ENCODE measurements at regions not wholly inside any gene's neighbourhood (a gene's known extent, or its start where the extent isn't known, plus 50 kb on each side); places are given as distances from the start of the nearest gene placed in this dataset.

DNA sequence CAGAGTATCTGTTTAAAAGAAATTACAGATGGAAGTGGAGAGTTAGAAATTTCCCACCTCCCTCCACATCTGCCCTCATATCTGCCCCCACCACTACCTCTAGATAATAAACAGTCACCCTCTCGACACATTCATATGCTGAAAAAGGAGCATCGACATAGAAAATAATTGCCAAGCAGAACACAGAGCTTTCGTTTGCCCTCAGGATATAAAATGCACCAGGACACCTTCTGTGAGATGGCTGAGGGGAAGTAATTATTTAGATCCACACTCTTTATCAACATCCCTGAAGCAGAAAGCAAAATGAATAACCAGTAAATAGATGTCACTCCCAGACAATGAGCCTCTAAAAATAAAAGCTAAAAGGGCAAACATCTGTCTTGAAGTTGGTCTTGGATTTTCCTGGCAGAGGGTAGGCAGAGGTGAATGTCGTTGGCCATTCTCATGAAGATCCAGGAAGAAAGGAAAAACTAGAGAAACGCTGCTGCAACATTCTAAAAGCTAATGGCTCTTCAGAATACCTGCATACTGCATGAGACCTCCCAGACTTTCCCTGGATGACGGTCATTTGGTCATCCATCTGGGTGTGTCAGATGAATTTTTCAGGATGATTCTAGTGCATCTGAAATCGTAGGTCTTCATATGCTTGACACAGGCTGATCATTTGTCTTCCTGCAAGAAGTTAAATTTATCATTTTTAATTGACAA, 527.5 kb downstream of the RFC3 start:
- Histone ChIP-seq H3K4me3 (ENCODE audit: insufficient read depth, low read depth, low read length) (no peak overlapping the region), H2AK5ac (ENCODE audit: low read depth, low read length) (no peak overlapping the region), H3K9ac (ENCODE audit: low read depth, low read length) (no peak overlapping the region), H3K4me1 (ENCODE audit: control insufficient read depth, insufficient read depth, low read length) (peaks cover 2% of the 10 kb centered on the region; the same call in 1 of the 2 replicates), H3K23ac (ENCODE audit: low read depth, low read length) (no peak overlapping the region), H2BK20ac (ENCODE audit: low read depth, low read length) (no peak overlapping the region), H4K91ac (ENCODE audit: insufficient read depth, low read depth, low read length) (no peak overlapping the region), H3K36me3 (ENCODE audit: control insufficient read depth, insufficient read depth, low read length) (no peaks in the 10 kb centered on the region), H2AK9ac (replicated peaks; ENCODE audit: low read depth, low read length, poor library complexity) (no peak overlapping the region), H2BK5ac (ENCODE audit: low read depth, low read length, poor library complexity, severe bottlenecking) (no peak overlapping the region), H3K56ac (ENCODE audit: extremely low read depth, insufficient read depth, low read length) (no peak overlapping the region), H3K18ac (ENCODE audit: low read depth, low read length) (no peak overlapping the region), H3K4ac (ENCODE audit: low read depth, low read length) (no peak overlapping the region), H2AFZ (replicated peaks; ENCODE audit: low read length, poor library complexity) (no peak overlapping the region), H3K27ac (ENCODE audit: insufficient read depth, low read length) (no peak overlapping the region), H4K8ac (ENCODE audit: low read depth in 2 of 2, low read length in 2 of 2) (no peak overlapping the region), H2BK15ac (ENCODE audit: low read depth, low read length) (no peak overlapping the region), H2BK120ac (ENCODE audit: low read depth, low read length) (no peak overlapping the region), H4K5ac (ENCODE audit: low read depth, low read length) (no peak overlapping the region), H3K79me1 (ENCODE audit: low read depth in 1 of 2, low read length in 2 of 2) (no peaks in the 10 kb centered on the region), H3K9me1 (ENCODE audit: insufficient read depth, low read length) (peaks cover 5% of the 10 kb centered on the region), H3K27me3 (ENCODE audit: control insufficient read depth, insufficient read depth, low read length) (peaks cover 3% of the 10 kb centered on the region; the same call in 1 of the 2 replicates), H3K4me2 (ENCODE audit: low read depth, low read length) (no peak overlapping the region), H4K20me1 (ENCODE audit: insufficient read depth, low read length) (peaks cover 3% of the 10 kb centered on the region; the same call in 1 of the 2 replicates), H3K14ac (replicated peaks; ENCODE audit: low read depth, low read length) (no peak overlapping the region), H3K9me3 (ENCODE audit: control insufficient read depth, insufficient read depth, low read length) (no peaks in the 10 kb centered on the region)
- ATAC-seq (ENCODE audit: low read depth) (no peak), DNase-seq (no peak)
- TF ChIP-seq CHD1 (IDR thresholded peaks at IDR 0.05; ENCODE audit: low read depth, low read length): no peak
- TF ChIP-seq NFE2L2 (IDR thresholded peaks at IDR 0.05; ENCODE audit: low read depth, low read length): no peak
- TF ChIP-seq RFX5 (IDR thresholded peaks at IDR 0.05; ENCODE audit: low read depth, low read length): no peak
- TF ChIP-seq, protein P1, sequence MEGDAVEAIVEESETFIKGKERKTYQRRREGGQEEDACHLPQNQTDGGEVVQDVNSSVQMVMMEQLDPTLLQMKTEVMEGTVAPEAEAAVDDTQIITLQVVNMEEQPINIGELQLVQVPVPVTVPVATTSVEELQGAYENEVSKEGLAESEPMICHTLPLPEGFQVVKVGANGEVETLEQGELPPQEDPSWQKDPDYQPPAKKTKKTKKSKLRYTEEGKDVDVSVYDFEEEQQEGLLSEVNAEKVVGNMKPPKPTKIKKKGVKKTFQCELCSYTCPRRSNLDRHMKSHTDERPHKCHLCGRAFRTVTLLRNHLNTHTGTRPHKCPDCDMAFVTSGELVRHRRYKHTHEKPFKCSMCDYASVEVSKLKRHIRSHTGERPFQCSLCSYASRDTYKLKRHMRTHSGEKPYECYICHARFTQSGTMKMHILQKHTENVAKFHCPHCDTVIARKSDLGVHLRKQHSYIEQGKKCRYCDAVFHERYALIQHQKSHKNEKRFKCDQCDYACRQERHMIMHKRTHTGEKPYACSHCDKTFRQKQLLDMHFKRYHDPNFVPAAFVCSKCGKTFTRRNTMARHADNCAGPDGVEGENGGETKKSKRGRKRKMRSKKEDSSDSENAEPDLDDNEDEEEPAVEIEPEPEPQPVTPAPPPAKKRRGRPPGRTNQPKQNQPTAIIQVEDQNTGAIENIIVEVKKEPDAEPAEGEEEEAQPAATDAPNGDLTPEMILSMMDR (conservative IDR thresholded peaks at IDR 0.05; ENCODE audit: low read depth, low read length): no peak
- no peak for TF ChIP-seq CEBPB (IDR thresholded peaks at IDR 0.05; ENCODE audit: low read depth, low read length)
- no peak for TF ChIP-seq POLR2A (IDR thresholded peaks at IDR 0.05; ENCODE audit: low read depth, low read length)
- TF ChIP-seq BHLHE40 (IDR thresholded peaks at IDR 0.05; ENCODE audit: low read depth, low read length): no peak
- TF ChIP-seq, protein P2, sequence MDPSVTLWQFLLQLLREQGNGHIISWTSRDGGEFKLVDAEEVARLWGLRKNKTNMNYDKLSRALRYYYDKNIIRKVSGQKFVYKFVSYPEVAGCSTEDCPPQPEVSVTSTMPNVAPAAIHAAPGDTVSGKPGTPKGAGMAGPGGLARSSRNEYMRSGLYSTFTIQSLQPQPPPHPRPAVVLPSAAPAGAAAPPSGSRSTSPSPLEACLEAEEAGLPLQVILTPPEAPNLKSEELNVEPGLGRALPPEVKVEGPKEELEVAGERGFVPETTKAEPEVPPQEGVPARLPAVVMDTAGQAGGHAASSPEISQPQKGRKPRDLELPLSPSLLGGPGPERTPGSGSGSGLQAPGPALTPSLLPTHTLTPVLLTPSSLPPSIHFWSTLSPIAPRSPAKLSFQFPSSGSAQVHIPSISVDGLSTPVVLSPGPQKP (IDR thresholded peaks at IDR 0.05; ENCODE audit: borderline replicate concordance, low read depth, low read length): no peak
- TF ChIP-seq, protein P3, sequence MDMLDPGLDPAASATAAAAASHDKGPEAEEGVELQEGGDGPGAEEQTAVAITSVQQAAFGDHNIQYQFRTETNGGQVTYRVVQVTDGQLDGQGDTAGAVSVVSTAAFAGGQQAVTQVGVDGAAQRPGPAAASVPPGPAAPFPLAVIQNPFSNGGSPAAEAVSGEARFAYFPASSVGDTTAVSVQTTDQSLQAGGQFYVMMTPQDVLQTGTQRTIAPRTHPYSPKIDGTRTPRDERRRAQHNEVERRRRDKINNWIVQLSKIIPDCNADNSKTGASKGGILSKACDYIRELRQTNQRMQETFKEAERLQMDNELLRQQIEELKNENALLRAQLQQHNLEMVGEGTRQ (IDR thresholded peaks at IDR 0.05; ENCODE audit: low read depth, low read length): no peak
- no peak for TF ChIP-seq RAD21 (IDR thresholded peaks at IDR 0.05; ENCODE audit: low read length)
- no peak for TF ChIP-seq RCOR1 (IDR thresholded peaks at IDR 0.05; ENCODE audit: insufficient replicate concordance, low read length)
- no peak for TF ChIP-seq FOS (IDR thresholded peaks at IDR 0.05; ENCODE audit: low read depth, low read length)
- no peak for TF ChIP-seq SMC3 (IDR thresholded peaks at IDR 0.05; ENCODE audit: low read depth, low read length)
- TF ChIP-seq MXI1 (IDR thresholded peaks at IDR 0.05; ENCODE audit: borderline replicate concordance, low read depth, low read length): no peak
- no peak for TF ChIP-seq MAFK (IDR thresholded peaks at IDR 0.05; ENCODE audit: low read depth, low read length)
- no peak for TF ChIP-seq MAZ (IDR thresholded peaks at IDR 0.05; ENCODE audit: borderline replicate concordance, low read depth, low read length)
- dilution Hi-C loops (cut with HindIII; ENCODE audit: low sequenced_read_pairs, unreplicated experiment) (no loop called here), in situ Hi-C loops (cut with MboI; ENCODE audit: low sequenced_read_pairs) (no loop called here), intact Hi-C loops (cut with micrococcal nuclease) (no loop called here)
- BruUV-seq (replicated peaks): no TSS peak
- CTCF ChIA-PET: no interaction called here
- WGBS, 2 experiments (ENCODE audit: extremely low coverage in 2 of 2, insufficient read length in 1 of 2): 71% methylated on average over 1 of the region's 7 CpGs; no CpG with 5 or more reads in 1 of the 2 experiments
- POLR2A ChIA-PET (ENCODE audit: unreplicated experiment): no interaction called here

Measured in IMR-90 (cell line).